Progenitor cell of endocrine pancreas (in vitro differentiated cells): ENCODE measurements at regions not wholly inside any gene's neighbourhood (a gene's known extent, or its start where the extent isn't known, plus 50 kb on each side); places are given as distances from the start of the nearest gene placed in this dataset.

Experiments
- DNase-seq: peaks from one replicate; pipeline ENCODE4 v3.0.0; 2021; ENCODE audit warnings: low spot score; ENCODE audit not compliant: unreplicated experiment
- H3K27ac Mint-ChIP-seq: 2 replicates; pipeline ENCODE4 v1.8.0; 2021; ENCODE audit warnings: mild to moderate bottlenecking, moderate library complexity, mixed read lengths
- H3K27me3 Mint-ChIP-seq: 2 replicates; pipeline ENCODE4 v1.8.0; 2021; ENCODE audit warnings: mixed read lengths
- H3K36me3 Mint-ChIP-seq: 2 replicates; pipeline ENCODE4 v1.8.0; 2022; ENCODE audit warnings: mixed read lengths; ENCODE audit not compliant: insufficient read depth
- H3K4me1 Mint-ChIP-seq: 2 replicates; pipeline ENCODE4 v1.8.0; 2021; ENCODE audit warnings: low read depth, mixed read lengths
- H3K4me3 Mint-ChIP-seq: 2 replicates; pipeline ENCODE4 v1.8.0; 2021; ENCODE audit warnings: low read depth, mild to moderate bottlenecking, moderate library complexity, mixed read lengths
- H3K9me3 Mint-ChIP-seq: 2 replicates; pipeline ENCODE4 v1.8.0; 2021; ENCODE audit warnings: low read depth, mixed read lengths
- CTCF ChIP-seq: fragments of 200-600 bp; sonication (generic); IDR thresholded peaks from one replicate; pipeline ENCODE4 v1.5.0; 2021; ENCODE audit warnings: antibody characterized with exemption, mild to moderate bottlenecking; ENCODE audit not compliant: unreplicated experiment

GRCh38 chr2:153548536-153548935, 70.0 kb upstream of the RPRM start:
- Mint-ChIP-seq H3K4me1 (no peaks in the 10 kb centered on the region), H3K9me3 (no peaks in the 10 kb centered on the region), H3K4me3 (no peak overlapping the region), H3K27ac (no peak overlapping the region), H3K27me3 (no peaks in the 10 kb centered on the region), H3K36me3 (no peaks in the 10 kb centered on the region)
- DNase-seq = no peak
- no peak for TF ChIP-seq CTCF

DNA sequence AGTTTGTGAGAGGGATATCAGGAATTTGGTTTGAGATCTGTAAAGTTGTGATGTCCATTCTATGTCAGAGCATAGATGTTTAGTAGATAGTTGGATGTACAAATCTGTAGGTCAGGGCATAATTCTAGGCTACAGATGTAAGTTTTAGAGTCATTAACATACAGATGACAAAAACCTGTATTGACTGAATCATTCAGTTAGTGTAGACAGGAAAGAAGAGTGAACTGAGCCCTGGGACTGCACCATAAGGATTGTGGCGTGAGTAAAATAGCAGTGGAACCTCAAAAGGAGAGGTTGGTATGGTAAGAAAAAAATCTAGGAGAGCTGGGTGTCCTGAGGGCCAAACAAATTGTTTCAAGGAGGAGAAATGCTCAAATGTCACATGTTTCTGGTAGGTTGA, 73.1 kb upstream of the RPRM start:
- no peaks in the 10 kb centered on the region for H3K27me3 Mint-ChIP-seq
- DNase-seq = no peak
- H3K27ac Mint-ChIP-seq = no peak overlapping the region
- no peak for TF ChIP-seq CTCF
- H3K4me1 Mint-ChIP-seq = no peaks in the 10 kb centered on the region
- H3K4me3 Mint-ChIP-seq = no peak overlapping the region
- no peaks in the 10 kb centered on the region for H3K9me3 Mint-ChIP-seq
- H3K36me3 Mint-ChIP-seq = no peaks in the 10 kb centered on the region

DNA sequence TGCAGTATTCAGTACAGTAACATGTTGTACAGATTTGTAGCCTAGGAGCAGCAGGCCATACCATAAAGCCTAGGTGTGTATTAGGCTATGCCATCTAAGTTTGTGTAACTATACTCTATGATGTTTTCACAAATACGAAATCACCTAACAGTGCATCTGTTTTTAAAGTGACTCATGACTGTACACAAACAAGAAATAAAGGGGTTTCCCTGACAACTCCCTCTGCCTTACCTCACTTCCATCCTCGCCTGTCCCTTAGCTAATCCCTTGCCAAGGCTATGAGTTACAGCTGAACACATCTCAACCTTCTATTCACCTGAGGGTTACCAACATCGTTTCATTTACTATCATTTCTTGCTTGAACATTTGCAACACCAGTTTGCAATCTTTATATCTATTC, 78.6 kb upstream of the RPRM start:
- TF ChIP-seq CTCF = no peak

DNA sequence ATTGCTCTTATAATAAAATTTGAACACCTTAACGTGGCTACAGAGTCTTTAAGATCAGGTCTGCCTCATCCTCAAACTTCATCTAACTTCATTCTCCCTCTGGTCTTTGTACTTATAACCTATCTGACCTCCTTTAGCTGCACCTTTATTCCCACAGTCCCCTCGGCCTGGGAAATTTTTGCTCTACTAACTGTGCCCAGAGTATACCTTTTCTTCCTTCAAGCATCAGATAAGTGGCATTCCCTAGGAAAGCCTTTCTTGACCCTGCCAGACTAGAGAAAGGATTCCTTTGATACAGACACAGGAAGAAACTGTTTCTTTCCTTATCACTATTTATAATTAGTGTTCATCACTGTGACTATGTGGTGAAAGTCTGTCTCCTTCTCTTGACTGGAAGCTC, 79.2 kb upstream of the RPRM start:
- no peak for DNase-seq
- H3K9me3 Mint-ChIP-seq = no peaks in the 10 kb centered on the region
- H3K27me3 Mint-ChIP-seq = no peaks in the 10 kb centered on the region
- H3K27ac Mint-ChIP-seq = no peak overlapping the region
- no peak for TF ChIP-seq CTCF
- no peak overlapping the region for H3K4me3 Mint-ChIP-seq
- no peaks in the 10 kb centered on the region for H3K36me3 Mint-ChIP-seq
- H3K4me1 Mint-ChIP-seq = no peaks in the 10 kb centered on the region

More for the DNA sequence above, 78.6 kb upstream of the RPRM start:
- Mint-ChIP-seq H3K27me3 (no peaks in the 10 kb centered on the region), H3K4me3 (no peak overlapping the region), H3K36me3 (no peaks in the 10 kb centered on the region), H3K4me1 (no peaks in the 10 kb centered on the region), H3K9me3 (no peaks in the 10 kb centered on the region), H3K27ac (no peak overlapping the region)
- no peak for DNase-seq

DNA sequence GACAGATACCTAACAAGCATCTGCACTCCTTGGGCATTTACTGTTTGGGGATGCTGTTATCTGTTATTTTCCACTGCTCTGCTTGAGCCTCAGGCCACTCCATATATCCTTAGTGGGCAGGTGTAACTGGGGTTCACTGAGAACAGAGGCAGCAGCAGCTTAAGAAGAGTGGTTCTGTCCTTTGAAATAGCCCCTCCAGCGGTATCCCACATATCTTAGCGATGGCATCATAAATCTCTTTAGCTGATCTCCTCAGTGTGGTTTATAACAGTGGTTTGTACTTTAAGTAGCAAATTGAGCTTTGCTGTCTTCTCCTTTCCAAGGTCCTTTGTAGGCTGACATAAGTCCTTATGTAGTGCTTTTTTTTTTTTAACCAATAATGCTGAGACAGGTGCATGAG, 79.7 kb upstream of the RPRM start:
- no peaks in the 10 kb centered on the region for H3K4me1 Mint-ChIP-seq
- H3K9me3 Mint-ChIP-seq = no peaks in the 10 kb centered on the region
- H3K36me3 Mint-ChIP-seq = no peaks in the 10 kb centered on the region
- H3K4me3 Mint-ChIP-seq = no peak overlapping the region
- H3K27me3 Mint-ChIP-seq = no peaks in the 10 kb centered on the region
- no peak for TF ChIP-seq CTCF
- no peak overlapping the region for H3K27ac Mint-ChIP-seq
- no peak for DNase-seq
